Cardiac fibroblast (primary cell): ENCODE measurements at regions not wholly inside any gene's neighbourhood (a gene's known extent, or its start where the extent isn't known, plus 50 kb on each side); places are given as distances from the start of the nearest gene placed in this dataset.
"Not testable (repeated sequence)": the region's sequence is repeated elsewhere in the genome, so short reads cannot be mapped to it uniquely, and the experiment has no call there.

ENCODE experiments used
- DNase-seq, 2 donors: peaks; one replicate each; pipeline versions ENCODE4 v3.0.0 to v3.0.0-alpha.2; 2010; ENCODE audit warnings: low read depth in 2 of 2
- H3K4me3 ChIP-seq, 2 donors: replicated peaks in 1 of 2; 1 replicate in 1 of 2; 2 replicates in 1 of 2; pipeline ENCODE4 v1.5.1; 2011; ENCODE audit warnings: low read depth in 2 of 2, low read length in 2 of 2, mild to moderate bottlenecking in 2 of 2, moderate library complexity in 1 of 2
- TF ChIP-seq, protein P1 (sequence below): IDR thresholded peaks from one replicate; pipeline ENCODE4 v1.5.1; 2011; ENCODE audit warnings: low read depth, mild to moderate bottlenecking, low read length, inconsistent platforms

GRCh38 chr1:219549215-219549614 lies 63.7 kb downstream of the ZC3H11B start:
- no peak overlapping the region for H3K4me3 ChIP-seq
- DNase-seq, result peak; percentile 50 to 70
- TF ChIP-seq, protein P1, sequence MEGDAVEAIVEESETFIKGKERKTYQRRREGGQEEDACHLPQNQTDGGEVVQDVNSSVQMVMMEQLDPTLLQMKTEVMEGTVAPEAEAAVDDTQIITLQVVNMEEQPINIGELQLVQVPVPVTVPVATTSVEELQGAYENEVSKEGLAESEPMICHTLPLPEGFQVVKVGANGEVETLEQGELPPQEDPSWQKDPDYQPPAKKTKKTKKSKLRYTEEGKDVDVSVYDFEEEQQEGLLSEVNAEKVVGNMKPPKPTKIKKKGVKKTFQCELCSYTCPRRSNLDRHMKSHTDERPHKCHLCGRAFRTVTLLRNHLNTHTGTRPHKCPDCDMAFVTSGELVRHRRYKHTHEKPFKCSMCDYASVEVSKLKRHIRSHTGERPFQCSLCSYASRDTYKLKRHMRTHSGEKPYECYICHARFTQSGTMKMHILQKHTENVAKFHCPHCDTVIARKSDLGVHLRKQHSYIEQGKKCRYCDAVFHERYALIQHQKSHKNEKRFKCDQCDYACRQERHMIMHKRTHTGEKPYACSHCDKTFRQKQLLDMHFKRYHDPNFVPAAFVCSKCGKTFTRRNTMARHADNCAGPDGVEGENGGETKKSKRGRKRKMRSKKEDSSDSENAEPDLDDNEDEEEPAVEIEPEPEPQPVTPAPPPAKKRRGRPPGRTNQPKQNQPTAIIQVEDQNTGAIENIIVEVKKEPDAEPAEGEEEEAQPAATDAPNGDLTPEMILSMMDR, result no peak

DNA sequence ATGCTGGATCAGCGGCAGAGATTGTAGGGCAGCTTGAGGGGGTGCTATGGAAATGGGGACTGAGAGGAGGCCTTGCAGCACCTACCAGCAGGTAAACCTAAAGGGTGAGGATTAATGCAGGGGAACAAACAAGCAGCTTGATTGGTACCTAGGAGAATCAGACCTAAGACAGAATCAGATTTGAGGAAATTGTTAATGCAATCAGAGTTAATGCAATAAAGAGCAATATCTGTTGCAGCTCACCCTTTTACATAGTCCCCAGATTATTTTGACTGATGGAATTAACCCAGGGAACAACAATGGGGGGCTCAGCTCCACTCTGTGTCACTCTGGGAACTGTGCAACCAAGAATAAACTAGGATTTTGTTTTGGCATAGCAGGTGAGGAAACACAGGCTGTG lies 64.5 kb downstream of the ZC3H11B start:
- TF ChIP-seq, protein P1, result no peak
- no peak for DNase-seq
- no peak overlapping the region for H3K4me3 ChIP-seq

DNA sequence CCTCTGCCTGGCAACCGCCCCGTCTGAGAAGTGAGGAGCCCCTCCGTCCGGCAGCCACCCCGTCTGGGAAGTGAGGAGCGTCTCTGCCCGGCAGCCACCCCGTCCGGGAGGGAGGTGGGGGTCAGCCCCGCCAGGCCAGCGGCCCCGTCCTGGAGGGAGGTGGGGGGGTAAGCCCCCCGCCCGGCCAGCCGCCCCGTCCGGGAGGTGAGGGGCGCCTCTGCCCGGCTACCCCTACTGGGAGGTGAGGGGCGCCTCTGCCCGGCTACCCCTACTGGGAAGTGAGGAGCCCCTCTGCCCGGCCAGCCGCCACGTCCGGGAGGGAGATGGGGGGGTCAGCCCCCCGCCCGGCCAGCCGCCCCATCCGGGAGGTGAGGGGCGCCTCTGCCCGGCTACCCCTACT lies 67.1 kb downstream of the ZC3H11B start:
- H3K4me3 ChIP-seq, DNase-seq: not testable (repeated sequence)

GRCh38 chr1:219544163-219544846 lies 68.6 kb downstream of the ZC3H11B start:
- peak; percentile 15 to 20 for DNase-seq
- TF ChIP-seq, protein P1, result peak; percentile 9
- no peak overlapping the region for H3K4me3 ChIP-seq

DNA sequence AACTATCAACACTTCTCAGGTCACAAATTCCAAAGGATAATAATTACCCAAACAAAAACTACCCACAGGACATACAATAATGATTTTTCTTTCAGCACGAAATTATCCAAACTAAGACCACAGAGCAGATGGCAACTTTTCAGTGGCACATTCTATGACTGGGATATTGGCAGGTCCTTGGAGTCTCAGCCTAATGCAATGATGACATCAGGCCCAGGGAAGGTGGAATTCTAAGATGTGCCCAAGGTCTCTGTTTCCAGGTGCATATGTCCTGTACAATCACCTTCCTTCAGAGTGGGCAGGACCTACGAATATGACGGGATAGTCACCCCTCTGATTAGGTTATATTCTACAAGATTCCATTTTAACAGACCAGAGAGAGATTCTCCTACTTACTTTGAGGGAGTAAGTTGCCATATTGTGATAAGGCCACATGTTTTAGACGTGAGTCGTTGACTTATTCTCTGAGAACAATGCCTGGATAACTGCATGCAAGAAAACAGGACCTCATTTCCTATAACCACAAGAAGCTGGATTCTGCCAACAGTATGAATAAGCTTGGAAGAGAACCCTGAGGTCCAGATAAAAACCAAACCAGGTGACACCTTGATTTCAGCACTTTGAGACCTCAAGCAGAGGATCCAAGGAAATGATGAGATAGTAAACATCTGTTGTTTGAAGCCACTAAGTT lies 69.9 kb downstream of the ZC3H11B start:
- peak; percentile 74 to 85 for DNase-seq
- TF ChIP-seq, protein P1, result no peak
- H3K4me3 ChIP-seq, result no peak overlapping the region

GRCh38 chr1:219541946-219542345 lies 71.0 kb downstream of the ZC3H11B start:
- H3K4me3 ChIP-seq, result no peak overlapping the region
- TF ChIP-seq, protein P1, result no peak
- DNase-seq, result peak in 1 of 2 donors; percentile 52

- TF ChIP-seq, protein P1, result no peak
- DNase-seq, result no peak
- no peak overlapping the region for H3K4me3 ChIP-seq
Measured at GRCh38 chr1:219539645-219540254, 73.2 kb downstream of the ZC3H11B start.
